Activated CD8-positive, alpha-beta T cell treated with anti-CD3 and anti-CD28 coated beads for 36 hours (primary cell): ENCODE measurements at regions not wholly inside any gene's neighbourhood (a gene's known extent, or its start where the extent isn't known, plus 50 kb on each side); places are given as distances from the start of the nearest gene placed in this dataset.

Source experiments
- ATAC-seq: fragments of 200-7000 bp; cut with Tn5 transposase; one replicate; pipeline ENCODE4 v1.10.0; 2021; ENCODE audit warnings: mild to moderate bottlenecking, moderate library complexity
- CTCF ChIA-PET: fragments of 350-600 bp; sonication (Branson Sonifier 250); formaldehyde crosslinking; loops from one replicate; lab custom pipeline; 2021; ENCODE audit warnings: antibody characterized with exemption; lab: Charles Lee
- POLR2A ChIA-PET: fragments of 350-600 bp; sonication (Branson Sonifier 250); formaldehyde crosslinking; loops from one replicate; lab custom pipeline; 2021; ENCODE audit warnings: antibody characterized with exemption; lab: Charles Lee
- DNase-seq: peaks from one replicate; pipeline ENCODE4 v3.0.0-alpha.2; 2020
- H3K27ac Mint-ChIP-seq: one replicate; pipeline ENCODE4 v1.8.0; 2021; ENCODE audit warnings: mild to moderate bottlenecking, mixed read lengths
- H3K27me3 Mint-ChIP-seq: one replicate; pipeline ENCODE4 v1.8.0; 2021; ENCODE audit warnings: mixed read lengths
- H3K36me3 Mint-ChIP-seq: one replicate; pipeline ENCODE4 v1.8.0; 2021; ENCODE audit warnings: low read depth, mixed read lengths
- H3K4me1 Mint-ChIP-seq: one replicate; pipeline ENCODE4 v1.8.0; 2021; ENCODE audit warnings: low read depth, mixed read lengths
- H3K4me3 Mint-ChIP-seq: one replicate; pipeline ENCODE4 v1.8.0; 2021; ENCODE audit warnings: mild to moderate bottlenecking, moderate library complexity, mixed read lengths
- H3K9me3 Mint-ChIP-seq: one replicate; pipeline ENCODE4 v1.8.0; 2021; ENCODE audit warnings: mixed read lengths
- intact Hi-C: fragments of 100-400 bp; cut with micrococcal nuclease; formaldehyde crosslinking; loops from one replicate; pipeline ENCODE4 v1.10.0; 2022
- TF ChIP-seq, protein P1 (sequence below): fragments of 200-600 bp; IDR thresholded peaks from one replicate; pipeline ENCODE4 v1.8.0; 2022; ENCODE audit warnings: antibody characterized with exemption, mild to moderate bottlenecking

DNA sequence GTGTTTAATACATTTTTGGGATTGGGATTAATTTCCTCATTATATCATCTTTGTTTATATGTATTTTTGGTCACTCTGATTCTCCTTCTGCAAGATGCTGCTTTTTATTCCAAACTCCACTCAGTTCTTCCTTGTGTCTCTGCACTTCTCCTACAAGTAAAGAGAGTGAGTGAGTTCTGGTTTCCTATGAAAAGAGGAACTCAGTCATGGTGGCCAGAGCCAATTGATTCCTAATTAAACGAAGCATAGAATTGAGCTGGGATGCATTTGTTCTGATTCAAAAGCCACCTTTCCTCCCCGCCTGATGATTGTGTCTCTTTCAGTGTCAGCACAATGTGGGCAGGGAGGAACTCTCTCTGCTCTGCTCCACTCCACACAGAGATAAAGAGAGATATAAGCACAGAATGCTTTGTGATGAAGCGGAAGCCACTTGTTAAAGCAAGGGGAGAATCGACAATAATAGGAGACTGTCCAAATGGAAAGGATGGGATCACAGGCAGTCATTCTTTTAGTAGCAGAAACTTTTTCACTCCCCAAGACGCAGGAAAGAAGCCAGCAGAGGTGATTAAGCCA lies 121.3 kb upstream of the GOT2 start:
- no peaks in the 10 kb centered on the region for H3K9me3 Mint-ChIP-seq
- H3K4me1 Mint-ChIP-seq: no peaks in the 10 kb centered on the region
- H3K4me3 Mint-ChIP-seq: no peak overlapping the region
- H3K27ac Mint-ChIP-seq: no peak overlapping the region
- POLR2A ChIA-PET: no interaction called here
- H3K27me3 Mint-ChIP-seq: peaks cover 5% of the 10 kb centered on the region
- TF ChIP-seq, protein P1, sequence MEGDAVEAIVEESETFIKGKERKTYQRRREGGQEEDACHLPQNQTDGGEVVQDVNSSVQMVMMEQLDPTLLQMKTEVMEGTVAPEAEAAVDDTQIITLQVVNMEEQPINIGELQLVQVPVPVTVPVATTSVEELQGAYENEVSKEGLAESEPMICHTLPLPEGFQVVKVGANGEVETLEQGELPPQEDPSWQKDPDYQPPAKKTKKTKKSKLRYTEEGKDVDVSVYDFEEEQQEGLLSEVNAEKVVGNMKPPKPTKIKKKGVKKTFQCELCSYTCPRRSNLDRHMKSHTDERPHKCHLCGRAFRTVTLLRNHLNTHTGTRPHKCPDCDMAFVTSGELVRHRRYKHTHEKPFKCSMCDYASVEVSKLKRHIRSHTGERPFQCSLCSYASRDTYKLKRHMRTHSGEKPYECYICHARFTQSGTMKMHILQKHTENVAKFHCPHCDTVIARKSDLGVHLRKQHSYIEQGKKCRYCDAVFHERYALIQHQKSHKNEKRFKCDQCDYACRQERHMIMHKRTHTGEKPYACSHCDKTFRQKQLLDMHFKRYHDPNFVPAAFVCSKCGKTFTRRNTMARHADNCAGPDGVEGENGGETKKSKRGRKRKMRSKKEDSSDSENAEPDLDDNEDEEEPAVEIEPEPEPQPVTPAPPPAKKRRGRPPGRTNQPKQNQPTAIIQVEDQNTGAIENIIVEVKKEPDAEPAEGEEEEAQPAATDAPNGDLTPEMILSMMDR: no peak
- CTCF ChIA-PET: no interaction called here
- intact Hi-C loops: no loop called here
- no peak for ATAC-seq
- H3K36me3 Mint-ChIP-seq: no peaks in the 10 kb centered on the region
- DNase-seq: no peak

DNA sequence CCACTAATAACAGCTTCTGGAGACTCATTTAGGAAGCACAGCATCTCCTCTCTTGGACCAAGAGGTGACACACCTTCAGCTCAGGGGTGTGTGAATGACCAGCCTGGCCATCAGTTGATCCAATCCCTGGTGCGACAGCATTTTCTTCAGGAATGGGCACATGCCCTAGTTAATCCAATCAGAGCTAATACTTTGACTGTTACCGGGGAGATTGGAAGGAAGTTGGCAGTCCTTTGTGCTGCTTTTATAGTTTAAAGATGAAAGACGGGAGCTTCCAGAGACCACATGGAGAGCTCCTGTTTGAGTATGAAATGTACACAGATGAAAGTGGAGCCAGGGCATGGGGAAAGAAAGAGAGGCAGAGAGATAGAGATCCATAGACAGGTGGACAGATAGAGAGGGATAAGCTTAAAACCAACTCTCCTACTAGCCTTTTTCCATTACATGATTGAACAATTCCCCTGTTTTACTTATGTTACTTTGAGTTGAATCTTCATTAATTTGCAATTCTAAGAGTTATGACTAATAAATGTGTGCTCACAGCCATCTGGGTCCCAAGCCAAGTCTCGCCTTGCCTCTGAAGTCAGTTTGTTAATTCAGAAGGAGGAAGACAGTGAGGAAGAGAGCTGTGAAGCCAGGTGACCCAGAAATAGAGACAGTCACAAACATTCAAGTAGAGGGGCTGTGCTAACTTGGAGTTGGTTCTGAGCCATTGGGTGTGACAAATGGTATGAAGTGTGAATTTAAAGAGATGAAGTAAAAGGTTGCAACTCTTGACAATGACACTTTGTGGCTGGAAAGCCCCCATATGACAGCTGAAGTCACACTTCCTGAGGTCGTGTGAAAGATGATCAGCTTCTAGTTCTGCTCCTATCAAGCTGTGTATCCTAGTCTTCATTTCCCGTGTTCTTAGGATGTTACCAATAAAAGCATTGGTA lies 120.0 kb upstream of the GOT2 start:
- no peak overlapping the region for H3K27ac Mint-ChIP-seq
- no peaks in the 10 kb centered on the region for H3K9me3 Mint-ChIP-seq
- intact Hi-C loops: no loop called here
- DNase-seq: no peak
- POLR2A ChIA-PET: no interaction called here
- peaks cover 5% of the 10 kb centered on the region for H3K27me3 Mint-ChIP-seq
- ATAC-seq: peak; percentile 62
- H3K4me1 Mint-ChIP-seq: no peaks in the 10 kb centered on the region
- H3K4me3 Mint-ChIP-seq: no peak overlapping the region
- CTCF ChIA-PET: interaction anchor here (2.1 kb wide), 1 partner anchor 40 kb away, joined by 6 read pairs; no protein-coding TSS in a partner anchor
- no peaks in the 10 kb centered on the region for H3K36me3 Mint-ChIP-seq
- TF ChIP-seq, protein P1: no peak

DNA sequence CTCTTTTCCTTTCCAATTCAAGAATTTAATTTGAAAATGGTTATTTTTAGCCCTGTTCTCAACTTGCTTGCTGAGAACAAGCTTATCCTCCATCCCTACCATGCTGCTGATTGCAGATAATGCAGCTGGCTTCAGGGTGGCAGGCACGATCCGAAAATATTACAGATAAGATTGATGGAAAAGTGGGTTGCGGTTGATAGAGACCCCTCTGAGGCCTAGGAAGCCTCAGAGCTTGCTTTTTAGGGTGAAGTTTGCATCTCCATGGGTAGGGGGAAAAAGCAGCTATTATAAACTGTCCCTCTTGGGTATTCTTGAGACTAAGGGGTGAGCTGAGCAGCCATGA lies 116.5 kb upstream of the GOT2 start:
- no peaks in the 10 kb centered on the region for H3K9me3 Mint-ChIP-seq
- no peak overlapping the region for H3K4me3 Mint-ChIP-seq
- DNase-seq (no peak), ATAC-seq (no peak)
- POLR2A ChIA-PET: no interaction called here
- CTCF ChIA-PET: no interaction called here
- TF ChIP-seq, protein P1: no peak
- H3K36me3 Mint-ChIP-seq: no peaks in the 10 kb centered on the region
- no peak overlapping the region for H3K27ac Mint-ChIP-seq
- no peaks in the 10 kb centered on the region for H3K4me1 Mint-ChIP-seq
- H3K27me3 Mint-ChIP-seq: no peaks in the 10 kb centered on the region
- intact Hi-C loops: no loop called here

DNA sequence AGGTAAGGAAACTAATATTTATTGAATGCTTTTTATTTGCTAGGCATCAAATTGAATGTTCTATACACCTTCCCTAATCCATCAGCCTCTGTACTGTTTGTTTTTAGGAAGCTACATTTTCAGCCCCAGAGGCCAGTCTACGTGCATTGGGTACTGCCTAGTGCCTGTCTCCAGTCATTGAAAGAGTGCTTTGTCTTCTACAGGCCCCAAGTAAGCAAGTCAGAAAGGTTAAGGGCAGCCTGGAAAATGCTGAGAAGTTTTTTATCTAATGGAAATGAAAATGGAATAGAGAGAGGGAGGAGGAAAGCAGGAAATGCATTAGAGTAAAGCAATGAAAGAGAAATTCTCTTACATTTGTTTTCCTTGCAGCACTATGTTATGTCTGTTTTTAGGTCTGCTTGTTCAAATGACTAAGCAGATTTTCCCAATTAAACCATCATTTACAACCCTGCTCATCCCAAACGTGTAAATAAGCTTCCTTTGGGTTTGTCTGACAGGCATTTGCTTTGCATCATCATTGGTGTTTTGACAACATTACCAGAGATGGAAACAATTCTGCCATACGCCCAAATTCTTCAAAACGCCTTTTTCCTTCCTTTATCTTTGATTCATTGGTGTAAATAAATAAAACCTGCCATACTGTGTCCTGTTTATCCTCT lies 116.0 kb upstream of the GOT2 start:
- Mint-ChIP-seq H3K27me3 (peaks cover 1% of the 10 kb centered on the region), H3K36me3 (no peaks in the 10 kb centered on the region), H3K4me3 (no peak overlapping the region), H3K4me1 (no peaks in the 10 kb centered on the region), H3K9me3 (no peaks in the 10 kb centered on the region), H3K27ac (no peak overlapping the region)
- POLR2A ChIA-PET: no interaction called here
- CTCF ChIA-PET: no interaction called here
- DNase-seq: no peak
- intact Hi-C loops: no loop called here
- ATAC-seq: no peak
- TF ChIP-seq, protein P1: no peak

DNA sequence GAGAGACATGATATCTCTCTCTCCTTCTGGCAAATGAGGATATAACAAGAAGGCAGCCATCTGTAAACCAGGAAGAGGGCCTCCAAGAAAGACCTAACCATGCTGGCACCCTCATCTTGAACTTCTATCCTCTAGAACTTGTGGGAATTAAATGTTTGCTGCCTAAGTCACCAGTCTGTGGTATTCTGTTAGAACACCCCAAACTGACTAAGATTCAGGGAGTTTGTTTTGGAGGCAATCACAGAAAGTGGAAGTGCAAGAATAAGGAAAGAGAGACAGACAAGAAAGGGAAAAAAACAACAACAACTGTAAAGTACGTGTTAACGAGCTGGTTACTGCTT lies 114.5 kb upstream of the GOT2 start:
- H3K9me3 Mint-ChIP-seq: no peaks in the 10 kb centered on the region
- peaks cover 2% of the 10 kb centered on the region for H3K27me3 Mint-ChIP-seq
- H3K27ac Mint-ChIP-seq: no peak overlapping the region
- H3K36me3 Mint-ChIP-seq: no peaks in the 10 kb centered on the region
- POLR2A ChIA-PET: no interaction called here
- CTCF ChIA-PET: no interaction called here
- no peak for DNase-seq
- TF ChIP-seq, protein P1: no peak
- H3K4me1 Mint-ChIP-seq: no peaks in the 10 kb centered on the region
- ATAC-seq: no peak
- intact Hi-C loops: no loop called here
- no peak overlapping the region for H3K4me3 Mint-ChIP-seq
